HCEC 1CT (cell line): ENCODE measurements at regions not wholly inside any gene's neighbourhood (a gene's known extent, or its start where the extent isn't known, plus 50 kb on each side); places are given as distances from the start of the nearest gene placed in this dataset.
A peak's percentile ranks its signal among the peaks of the same experiment; 100 is the strongest.

Experiments
- DNase-seq: peaks from one replicate; pipeline ENCODE4 v3.0.0-alpha.2; 2017

DNA sequence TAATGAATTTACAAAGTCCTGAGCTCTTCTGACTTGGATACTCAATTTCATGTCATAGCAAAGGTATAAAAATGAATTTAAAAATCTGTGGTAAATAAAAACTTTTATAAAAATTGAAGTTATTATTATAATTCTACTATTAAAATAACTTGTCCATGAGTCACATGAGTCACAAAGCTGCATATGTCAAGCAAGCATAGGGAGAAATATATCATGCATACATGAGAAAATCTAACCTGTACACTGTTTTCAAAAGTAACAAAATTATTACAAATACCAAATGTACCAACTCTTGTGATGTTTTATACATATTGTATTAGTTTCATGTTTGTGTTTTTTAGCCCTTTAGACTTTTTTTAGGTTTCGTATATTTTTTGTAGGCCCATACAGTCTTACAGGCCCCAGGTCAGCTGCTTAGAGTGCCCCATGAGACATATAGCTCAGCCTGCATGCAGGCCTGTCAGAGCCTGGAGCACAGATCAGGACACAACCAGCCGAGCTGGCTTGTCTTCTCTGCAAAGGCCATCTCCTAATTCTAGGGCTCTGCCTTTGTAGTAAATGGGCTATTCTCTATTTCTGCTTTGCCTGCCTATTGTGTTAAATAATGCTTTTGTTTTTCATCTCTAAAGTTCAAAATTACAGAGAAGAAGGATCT is 818.7 kb upstream of the TENM3 start:
- no peak for DNase-seq

GRCh38 chr4:181427076-181427475 is 816.1 kb upstream of the TENM3 start:
- DNase-seq: no peak

DNA sequence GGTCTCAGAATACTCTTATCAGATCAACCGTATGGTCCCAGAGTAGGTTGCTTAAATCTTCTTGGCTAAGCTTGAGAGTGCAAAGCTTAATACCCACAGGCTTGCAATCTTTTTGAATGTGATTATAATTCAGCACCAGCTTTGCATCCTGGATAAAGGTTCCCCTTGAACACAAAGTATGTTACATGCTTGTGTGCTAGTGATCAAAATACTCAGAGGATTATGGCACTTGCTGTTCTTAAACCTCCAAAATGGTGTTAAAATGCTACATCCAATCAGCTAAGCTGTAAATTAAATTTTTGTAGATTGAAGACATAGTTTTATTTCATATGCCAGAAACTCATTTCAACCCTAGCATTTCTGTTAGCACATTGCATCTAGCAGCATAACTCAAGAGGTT is 812.2 kb upstream of the TENM3 start:
- DNase-seq: no peak

GRCh38 chr4:181431661-181432060 is 811.5 kb upstream of the TENM3 start:
- no peak for DNase-seq

DNA sequence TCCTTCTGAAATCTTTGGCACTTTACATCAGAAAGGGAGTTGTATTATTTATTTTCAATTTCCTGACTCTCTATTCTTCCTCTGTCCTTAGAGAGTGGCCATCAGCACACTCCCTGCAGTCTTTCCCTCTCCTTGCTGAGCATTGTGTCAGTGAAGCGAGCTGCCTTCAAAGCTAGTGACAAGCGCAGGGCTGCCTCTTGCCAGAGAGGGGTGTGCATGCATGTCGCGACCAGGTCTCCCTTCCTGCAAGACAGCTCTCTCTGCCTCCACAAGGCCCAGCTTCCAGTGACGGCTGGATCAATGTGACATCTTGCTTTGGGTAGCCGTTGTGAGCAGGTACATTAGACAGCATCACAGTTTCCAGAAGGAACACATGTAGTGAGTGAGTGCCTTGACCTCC is 810.9 kb upstream of the TENM3 start:
- no peak for DNase-seq

- DNase-seq: no peak
Observed at GRCh38 chr4:181437895-181438294, 805.3 kb upstream of the TENM3 start.

DNA sequence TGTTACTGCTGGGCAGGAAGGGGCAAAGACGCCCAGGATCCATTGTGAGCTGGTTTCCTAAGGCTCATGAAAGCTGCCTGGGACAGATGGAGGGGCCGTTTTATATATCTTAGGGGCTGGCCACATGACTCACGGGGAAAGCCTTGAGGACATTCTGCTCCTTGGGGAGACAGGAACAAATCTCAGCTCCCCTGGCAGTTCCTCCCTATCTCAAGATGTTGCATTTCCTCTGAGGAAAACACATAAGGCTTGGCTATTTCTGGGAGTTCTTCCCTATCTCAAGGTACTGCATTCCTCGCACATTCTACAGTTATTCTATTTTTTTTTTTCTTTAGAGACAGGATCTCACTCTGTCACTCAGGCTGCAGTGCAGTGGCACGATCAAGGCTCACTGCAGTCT is 804.6 kb upstream of the TENM3 start:
- DNase-seq: no peak

GRCh38 chr4:181443021-181443420 is 800.2 kb upstream of the TENM3 start:
- DNase-seq: no peak

DNA sequence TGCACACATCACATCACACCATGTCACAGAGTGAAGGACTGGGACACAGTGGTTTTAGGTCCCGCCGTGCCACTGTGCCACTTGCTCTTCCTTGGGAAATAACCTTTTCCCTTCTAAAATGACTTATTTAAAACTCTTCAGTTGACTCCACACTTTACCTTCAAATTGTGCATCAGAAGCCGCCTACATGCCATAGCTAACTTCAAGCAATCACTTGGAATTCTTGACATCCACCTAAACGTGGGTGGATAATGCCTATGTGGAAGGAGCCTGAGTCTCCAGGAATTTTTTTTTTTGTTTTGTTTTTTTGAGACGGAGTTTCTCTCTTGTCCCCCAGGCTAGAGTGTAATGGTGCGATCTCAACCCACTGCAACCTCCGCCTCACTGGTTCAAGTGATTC is 777.4 kb upstream of the TENM3 start:
- no peak for DNase-seq

DNA sequence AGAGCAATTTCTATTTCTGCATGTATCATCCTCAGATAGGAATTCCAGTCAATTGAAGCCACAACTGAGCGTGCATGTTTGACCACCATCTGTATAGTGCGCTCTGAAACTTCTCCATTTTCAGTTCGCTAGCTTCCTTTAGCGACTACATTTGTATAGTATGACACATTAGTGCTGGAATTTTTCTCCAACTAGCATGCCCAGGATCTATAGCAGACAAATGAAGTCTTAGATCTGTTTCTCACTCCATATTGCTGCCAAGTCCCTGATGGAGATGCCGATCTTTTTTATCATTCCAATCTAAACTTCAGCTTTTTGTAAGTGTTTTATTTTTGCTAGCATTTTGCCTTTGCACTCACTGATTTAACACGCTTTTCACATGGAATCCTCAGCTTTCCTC is 774.8 kb upstream of the TENM3 start:
- DNase-seq: no peak

DNA sequence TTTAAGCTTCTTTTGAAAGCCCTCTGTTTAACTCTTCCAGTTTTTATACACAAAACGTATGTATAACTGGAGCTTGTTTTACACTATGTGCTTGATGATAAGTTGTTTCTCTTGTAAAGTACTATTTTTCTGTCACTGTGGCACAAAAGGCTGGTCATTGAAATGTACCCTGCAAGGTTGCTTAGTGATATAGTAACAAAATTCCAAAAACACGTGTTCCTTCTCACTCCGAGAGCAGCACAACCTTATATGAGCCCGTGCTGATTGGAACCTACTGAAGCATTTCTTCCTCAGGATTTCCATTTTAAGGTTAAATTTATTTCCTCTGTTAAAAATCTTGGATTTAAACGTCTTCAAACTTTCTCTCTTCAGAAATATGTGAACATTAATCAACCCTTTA is 772.9 kb upstream of the TENM3 start:
- DNase-seq: no peak

DNA sequence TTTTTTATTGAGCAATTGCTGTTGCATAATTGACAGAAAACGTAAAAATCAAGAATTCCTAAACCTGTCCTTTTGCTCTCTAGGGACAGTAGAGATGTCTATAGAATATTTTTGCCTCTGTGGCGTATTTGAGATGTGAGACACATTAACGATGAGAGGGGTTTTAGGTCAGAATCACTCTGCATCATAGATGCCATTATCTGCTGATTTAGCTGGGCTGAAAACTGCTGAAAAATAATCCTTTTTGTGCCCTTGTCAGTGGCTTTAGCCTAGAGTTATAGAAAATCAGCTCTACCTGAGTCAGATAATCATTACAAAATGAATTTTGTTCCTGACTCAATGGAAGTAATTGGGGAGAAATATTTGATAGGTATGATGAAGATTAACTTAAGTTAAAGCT is 767.8 kb upstream of the TENM3 start:
- DNase-seq: no peak

DNA sequence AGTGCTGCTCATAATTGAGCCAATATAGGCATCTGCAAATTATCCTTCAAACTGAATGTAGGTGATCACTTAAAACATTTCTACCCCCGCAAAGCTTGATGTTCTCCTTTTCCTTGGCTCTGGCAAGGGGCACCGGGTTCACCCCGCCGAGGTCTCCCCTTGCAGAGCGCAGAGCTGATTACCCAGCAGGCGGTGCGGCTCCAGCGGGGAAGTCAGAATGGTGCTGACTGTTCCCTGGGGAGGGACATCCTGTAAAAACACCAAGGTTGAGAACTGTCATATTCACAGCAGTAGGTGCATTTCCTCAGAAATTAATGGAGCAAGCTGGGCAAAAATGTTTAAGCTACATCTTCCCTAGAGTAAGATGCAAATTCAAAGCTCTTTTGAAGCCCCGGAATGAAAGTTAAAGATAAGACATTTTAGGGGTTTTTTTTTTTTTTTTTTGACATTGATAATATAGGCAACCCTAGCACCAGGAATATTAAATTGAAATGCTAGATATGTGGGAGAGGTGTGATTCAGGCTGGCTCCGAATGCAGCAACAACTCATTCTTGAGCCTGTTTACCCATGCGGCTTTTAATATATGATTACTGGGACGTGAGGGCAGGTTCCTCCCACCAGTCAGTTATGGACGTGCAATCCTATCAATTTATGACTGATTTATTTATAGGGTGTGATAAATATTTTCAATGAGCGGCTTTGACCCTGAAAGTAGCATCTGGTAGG is 767.3 kb upstream of the TENM3 start:
- DNase-seq: no peak

GRCh38 chr4:181476508-181476890 is 766.7 kb upstream of the TENM3 start:
- DNase-seq: no peak

GRCh38 chr4:181477591-181477990 is 765.6 kb upstream of the TENM3 start:
- DNase-seq: peak; percentile 11

- DNase-seq: no peak
Observed at GRCh38 chr4:181478656-181479055, 764.5 kb upstream of the TENM3 start.

GRCh38 chr4:181479141-181479540 is 764.1 kb upstream of the TENM3 start:
- no peak for DNase-seq

DNA sequence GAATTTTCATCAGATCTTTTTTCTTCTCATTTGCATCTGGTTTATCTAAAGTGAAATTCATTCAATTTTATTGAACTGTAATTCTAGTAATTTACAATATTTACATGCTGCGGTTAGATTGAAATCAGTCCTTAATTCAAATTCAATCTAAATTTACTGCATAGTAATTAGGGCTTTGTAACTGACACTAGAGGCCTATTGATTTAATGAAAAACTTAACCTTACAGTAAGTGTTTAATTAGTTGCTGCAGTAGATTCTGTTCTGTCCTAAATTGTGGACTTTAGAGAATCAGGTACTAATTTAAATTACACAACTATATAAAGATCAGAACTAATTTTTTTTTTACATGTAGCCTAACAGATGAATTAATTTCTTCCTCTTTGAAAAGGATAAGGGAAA is 758.8 kb upstream of the TENM3 start:
- DNase-seq: no peak

DNA sequence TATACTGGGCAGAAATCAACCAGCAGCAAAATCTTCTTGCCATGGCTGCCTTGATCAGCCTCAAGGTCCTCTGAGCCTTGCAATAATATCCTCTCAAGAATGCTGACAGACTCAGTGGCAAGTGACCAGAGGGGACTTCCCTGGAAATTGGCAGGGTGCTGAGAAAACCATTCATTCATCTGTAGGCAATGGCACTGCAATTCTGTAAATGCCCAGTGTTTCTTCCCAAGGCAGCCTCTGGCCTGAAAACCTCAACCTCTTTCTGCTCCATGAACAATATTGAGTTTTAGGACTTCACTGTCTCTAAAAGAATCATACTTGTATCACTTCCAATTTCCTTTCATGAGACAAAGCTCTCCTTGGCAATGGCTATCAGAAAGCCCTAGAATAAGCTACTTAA is 754.3 kb upstream of the TENM3 start:
- no peak for DNase-seq

GRCh38 chr4:181498148-181498547 is 745.1 kb upstream of the TENM3 start:
- DNase-seq: no peak

DNA sequence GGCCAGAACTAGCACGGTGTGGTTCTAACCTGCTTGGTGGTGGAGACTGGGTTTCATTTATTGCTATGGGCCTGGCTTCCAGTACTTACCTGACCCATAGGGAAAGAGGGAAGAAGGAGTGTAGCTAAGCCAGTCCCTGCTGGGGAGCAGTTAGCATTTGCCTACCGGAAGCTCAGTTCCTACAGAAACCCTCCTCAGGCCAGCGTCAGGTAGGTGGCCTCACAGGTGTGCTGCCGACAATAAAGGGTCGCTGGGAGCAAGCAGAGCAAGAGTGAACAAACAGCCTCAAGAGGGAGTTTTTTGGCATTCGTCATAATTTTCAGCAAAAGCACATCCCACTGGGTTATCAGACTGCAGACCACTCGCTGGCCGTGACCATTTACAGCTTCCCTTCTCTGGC is 740.6 kb upstream of the TENM3 start:
- no peak for DNase-seq

- no peak for DNase-seq
Observed at GRCh38 chr4:181503687-181504390, 739.4 kb upstream of the TENM3 start.

- no peak for DNase-seq
Observed at GRCh38 chr4:181504924-181505323, 738.3 kb upstream of the TENM3 start.

DNA sequence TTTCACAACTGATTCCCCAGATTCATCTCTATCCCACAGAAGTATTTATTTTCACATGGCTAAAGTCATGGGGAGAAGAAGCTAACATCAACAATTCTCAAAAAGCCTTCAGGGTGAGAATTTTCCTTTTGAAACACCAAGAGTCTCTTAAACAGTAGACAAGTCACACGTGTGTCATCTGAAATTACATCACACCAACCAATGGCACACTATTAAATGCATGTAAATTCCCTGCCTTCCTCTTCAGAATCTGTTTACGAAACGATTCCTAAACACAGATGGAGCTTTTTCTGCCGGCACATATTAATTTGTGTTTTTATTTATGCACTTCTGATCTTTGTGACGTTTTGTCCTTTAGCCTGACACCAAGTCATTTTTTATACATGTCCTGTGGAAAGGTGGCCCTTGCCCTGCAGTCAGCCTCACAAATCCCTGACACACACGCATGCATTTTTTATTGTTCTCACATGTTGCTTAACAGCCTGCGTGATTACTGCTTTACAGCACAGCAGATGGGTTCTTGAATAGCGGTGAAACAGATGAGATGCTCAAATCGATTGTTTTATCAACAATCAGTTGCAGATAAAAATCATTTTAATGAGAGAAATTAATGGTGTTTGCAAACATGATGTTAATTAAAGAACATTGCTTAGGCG is 735.9 kb upstream of the TENM3 start:
- DNase-seq: no peak
